BLaER1 treated with 17β-estradiol and CSF1 and Interleukin-3, amounts not matched to agents 10 nM and 100 nM (cell line): ENCODE measurements at regions not wholly inside any gene's neighbourhood (a gene's known extent, or its start where the extent isn't known, plus 50 kb on each side); places are given as distances from the start of the nearest gene placed in this dataset.

Experiments used
- H3K27ac ChIP-seq, 11 experiments: shearing (Covaris generic); formaldehyde crosslinking; 2 replicates each; pipeline ENCODE4 v1.8.1; 2022
- H3K27me3 ChIP-seq, 11 experiments: shearing (Covaris generic); formaldehyde crosslinking; 2 replicates each; pipeline ENCODE4 v1.8.1; 2022
- H3K36me3 ChIP-seq, 11 experiments: shearing (Covaris generic); formaldehyde crosslinking; 2 replicates each; pipeline ENCODE4 v1.8.1; 2022
- H3K4me1 ChIP-seq, 10 experiments: shearing (Covaris generic); formaldehyde crosslinking; 2 replicates each; pipeline ENCODE4 v1.8.1; 2022
- H3K4me2 ChIP-seq, 11 experiments: shearing (Covaris generic); formaldehyde crosslinking; 2 replicates each; pipeline ENCODE4 v1.8.1; 2022
- H3K4me3 ChIP-seq, 10 experiments: shearing (Covaris generic); formaldehyde crosslinking; 2 replicates each; pipeline ENCODE4 v1.8.1; 2022
- H3K9ac ChIP-seq, 11 experiments: shearing (Covaris generic); formaldehyde crosslinking; 2 replicates each; pipeline ENCODE4 v1.8.1; 2022
- H3K9me3 ChIP-seq, 11 experiments: shearing (Covaris generic); formaldehyde crosslinking; replicated peaks in 1 of 11; 2 replicates each; pipeline ENCODE4 v1.8.1; 2022
- H4K20me1 ChIP-seq, 11 experiments: shearing (Covaris generic); formaldehyde crosslinking; 2 replicates each; pipeline ENCODE4 v1.8.1; 2022
- Cebpa-rat ChIP-seq, 11 experiments: shearing (Covaris generic); IDR thresholded peaks; 2 replicates each; pipeline ENCODE4 v1.8.1; 2022

DNA sequence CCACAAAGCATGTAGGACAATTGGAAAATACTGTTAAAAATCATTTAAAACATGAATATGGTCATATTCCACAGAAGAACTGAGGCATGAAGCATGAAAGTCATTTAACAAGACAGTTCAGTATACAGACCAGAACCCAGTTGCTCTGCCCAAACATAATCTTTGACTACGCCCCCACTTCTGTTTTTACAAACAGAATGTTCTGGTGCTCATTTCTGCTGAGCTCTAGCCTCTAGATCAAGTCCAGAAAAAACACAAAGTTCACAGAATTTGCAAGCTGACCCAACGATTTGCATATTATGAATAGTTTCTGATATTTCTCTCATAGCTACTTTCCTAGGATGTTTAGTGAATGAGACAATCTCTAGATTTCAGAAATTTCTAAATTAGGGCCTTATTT, 424.9 kb downstream of the PID1 start:
- Histone ChIP-seq H3K4me3 (no peak overlapping the region), H3K4me1 (peaks cover 3 to 17% (median 4%) of the 10 kb centered on the region in 10 experiments; a peak in 18 of 20 replicates), H3K36me3 (no peaks in the 10 kb centered on the region), H3K27ac (no peak overlapping the region), H3K9ac (no peak overlapping the region), H3K9me3 (no peaks in the 10 kb centered on the region), H3K27me3 (no peaks in the 10 kb centered on the region), H4K20me1 (no peaks in the 10 kb centered on the region), H3K4me2 (0 out of 22 replicates have a peak overlapping the region, but pooled peaks of 1 of the 11 experiments have one; percentile 10)
- no peak for TF ChIP-seq Cebpa-rat (IDR thresholded peaks at IDR 0.05)

DNA sequence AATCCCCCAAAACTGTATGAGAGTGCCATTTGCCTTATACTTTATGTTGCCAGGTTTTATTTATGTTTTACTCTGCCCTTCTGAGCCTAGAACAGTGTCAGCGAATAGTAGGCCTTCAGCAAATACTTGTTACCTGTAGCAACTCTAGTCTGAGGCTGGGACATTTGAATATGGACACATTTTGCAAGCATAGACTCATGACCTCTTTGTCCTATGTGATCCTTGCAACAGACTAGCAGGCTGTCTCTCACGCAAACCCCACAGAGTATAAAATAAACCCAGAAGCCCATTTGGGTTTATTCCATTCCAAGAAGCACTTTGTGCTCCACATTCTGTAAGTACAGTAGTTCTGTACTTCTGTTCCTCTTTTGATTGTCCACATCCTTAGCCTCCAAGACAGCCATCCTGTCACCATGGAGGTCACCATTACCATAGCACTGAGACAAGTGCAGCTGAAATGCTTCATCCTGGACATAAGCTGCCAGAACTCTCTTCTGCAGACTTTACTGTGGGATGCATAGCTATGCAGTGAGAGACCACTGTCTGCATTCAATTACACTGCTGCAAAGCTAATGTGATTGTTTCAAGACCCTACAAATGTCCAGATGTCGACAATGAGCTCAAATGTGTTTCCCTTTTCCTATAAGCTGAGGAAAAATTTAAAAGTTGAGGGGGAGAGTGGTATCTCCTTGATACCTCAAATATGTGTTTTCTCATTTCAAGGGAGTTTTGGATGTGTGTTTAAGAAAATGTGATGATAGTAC, 425.7 kb downstream of the PID1 start:
- H3K27me3 ChIP-seq, result no peaks in the 10 kb centered on the region
- no peaks in the 10 kb centered on the region for H3K9me3 ChIP-seq
- H4K20me1 ChIP-seq, result no peaks in the 10 kb centered on the region
- H3K36me3 ChIP-seq, result no peaks in the 10 kb centered on the region
- no peak overlapping the region for H3K9ac ChIP-seq
- H3K4me2 ChIP-seq, result no peak overlapping the region
- peaks cover 0 to 11% (median 0%) of the 10 kb centered on the region in 10 experiments; a peak in 3 of 20 replicates for H3K4me1 ChIP-seq
- H3K27ac ChIP-seq, result no peak overlapping the region
- no peak for TF ChIP-seq Cebpa-rat (IDR thresholded peaks at IDR 0.05)
- H3K4me3 ChIP-seq, result no peak overlapping the region

GRCh38 chr2:228841877-228842276, 429.2 kb downstream of the PID1 start:
- H4K20me1 ChIP-seq, result no peaks in the 10 kb centered on the region
- H3K9ac ChIP-seq, result no peak overlapping the region
- no peaks in the 10 kb centered on the region for H3K9me3 ChIP-seq
- peaks cover 0 to 11% (median 0%) of the 10 kb centered on the region in 10 experiments; a peak in 3 of 20 replicates for H3K4me1 ChIP-seq
- no peaks in the 10 kb centered on the region for H3K36me3 ChIP-seq
- TF ChIP-seq Cebpa-rat (IDR thresholded peaks at IDR 0.05), result no peak
- H3K4me2 ChIP-seq, result no peak overlapping the region
- H3K4me3 ChIP-seq, result no peak overlapping the region
- H3K27ac ChIP-seq, result no peak overlapping the region
- no peaks in the 10 kb centered on the region for H3K27me3 ChIP-seq

GRCh38 chr2:228841475-228841874, 429.6 kb downstream of the PID1 start:
- H3K9ac ChIP-seq, result no peak overlapping the region
- no peaks in the 10 kb centered on the region for H3K27me3 ChIP-seq
- peaks cover 0 to 11% (median 0%) of the 10 kb centered on the region in 10 experiments; a peak in 3 of 20 replicates for H3K4me1 ChIP-seq
- H3K9me3 ChIP-seq, result no peaks in the 10 kb centered on the region
- H3K27ac ChIP-seq, result no peak overlapping the region
- H3K36me3 ChIP-seq, result no peaks in the 10 kb centered on the region
- no peaks in the 10 kb centered on the region for H4K20me1 ChIP-seq
- no peak for TF ChIP-seq Cebpa-rat (IDR thresholded peaks at IDR 0.05)
- no peak overlapping the region for H3K4me2 ChIP-seq
- H3K4me3 ChIP-seq, result no peak overlapping the region

DNA sequence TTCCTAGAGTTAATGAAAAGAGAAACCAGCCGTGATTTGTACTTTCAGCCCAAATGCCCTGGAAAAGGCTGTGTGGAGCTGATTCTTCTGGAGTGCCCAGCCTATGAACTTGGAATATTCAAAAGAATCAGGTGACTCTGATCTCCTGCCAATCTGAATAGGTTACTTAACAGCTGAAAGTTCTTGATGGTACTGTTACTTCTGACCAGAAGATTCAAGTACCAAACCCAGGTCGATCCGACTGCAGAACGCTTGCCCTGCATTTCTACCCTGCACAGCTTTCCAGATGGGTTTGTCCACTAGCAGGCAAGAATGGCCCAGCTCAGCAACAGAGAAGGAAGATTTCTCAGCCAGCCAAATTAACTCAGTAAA, 430.4 kb downstream of the PID1 start:
- no peak for TF ChIP-seq Cebpa-rat (IDR thresholded peaks at IDR 0.05)
- Histone ChIP-seq H3K27ac (no peak overlapping the region), H3K9ac (no peak overlapping the region), H3K27me3 (no peaks in the 10 kb centered on the region), H3K4me3 (no peak overlapping the region), H3K4me2 (no peak overlapping the region), H3K9me3 (no peaks in the 10 kb centered on the region), H4K20me1 (no peaks in the 10 kb centered on the region), H3K4me1 (peaks cover 0 to 6% (median 0%) of the 10 kb centered on the region in 10 experiments; a peak in 2 of 20 replicates), H3K36me3 (no peaks in the 10 kb centered on the region)

DNA sequence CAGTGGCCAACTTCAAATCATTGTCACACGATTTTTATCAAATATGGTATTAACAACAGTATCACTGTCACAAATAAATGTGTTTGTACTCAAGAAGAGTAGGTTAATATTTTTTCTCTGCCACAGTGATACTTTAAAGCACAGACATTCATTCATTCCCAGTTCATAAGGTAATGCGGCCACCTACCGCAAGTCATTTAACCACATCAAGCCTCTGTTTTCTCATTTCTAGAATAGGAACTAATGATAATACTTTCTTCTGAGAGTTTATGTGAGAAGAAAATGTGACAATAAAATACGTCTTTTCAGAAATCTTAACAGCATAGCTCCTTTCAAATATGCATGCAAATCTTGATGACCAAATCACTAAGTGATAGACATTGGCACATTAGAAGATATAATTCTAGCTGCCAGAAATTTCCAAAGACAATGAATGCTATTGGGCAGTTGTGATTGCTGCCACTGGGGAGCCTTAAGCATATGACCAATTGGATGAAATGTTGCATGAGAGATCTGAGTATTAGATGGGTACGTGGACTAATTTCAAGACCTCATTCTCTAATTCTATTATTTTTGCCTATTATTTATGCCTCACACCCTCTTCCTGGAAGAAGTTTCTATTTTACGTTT, 430.9 kb downstream of the PID1 start:
- Histone ChIP-seq H3K36me3 (no peaks in the 10 kb centered on the region), H3K27ac (no peak overlapping the region), H3K4me2 (no peak overlapping the region), H3K9ac (no peak overlapping the region), H3K9me3 (no peaks in the 10 kb centered on the region), H3K27me3 (no peaks in the 10 kb centered on the region), H3K4me3 (no peak overlapping the region), H3K4me1 (peaks cover 0 to under 1% (median 0%) of the 10 kb centered on the region in 10 experiments; a peak in 1 of 20 replicates), H4K20me1 (no peaks in the 10 kb centered on the region)
- no peak for TF ChIP-seq Cebpa-rat (IDR thresholded peaks at IDR 0.05)

- no peak for TF ChIP-seq Cebpa-rat (IDR thresholded peaks at IDR 0.05)
- no peaks in the 10 kb centered on the region for H3K36me3 ChIP-seq
- H3K9ac ChIP-seq, result no peak overlapping the region
- H4K20me1 ChIP-seq, result no peaks in the 10 kb centered on the region
- H3K4me2 ChIP-seq, result no peak overlapping the region
- H3K4me1 ChIP-seq, result no peaks in the 10 kb centered on the region
- no peaks in the 10 kb centered on the region for H3K9me3 ChIP-seq
- H3K4me3 ChIP-seq, result no peak overlapping the region
- H3K27ac ChIP-seq, result no peak overlapping the region
- H3K27me3 ChIP-seq, result no peaks in the 10 kb centered on the region
Observed at GRCh38 chr2:228839421-228839876, 431.6 kb downstream of the PID1 start.

- Histone ChIP-seq H3K4me3 (no peak overlapping the region), H3K36me3 (no peaks in the 10 kb centered on the region), H4K20me1 (no peaks in the 10 kb centered on the region), H3K27ac (no peak overlapping the region), H3K4me1 (no peaks in the 10 kb centered on the region), H3K9ac (no peak overlapping the region), H3K27me3 (no peaks in the 10 kb centered on the region), H3K9me3 (no peaks in the 10 kb centered on the region), H3K4me2 (no peak overlapping the region)
- no peak for TF ChIP-seq Cebpa-rat (IDR thresholded peaks at IDR 0.05)
Observed at GRCh38 chr2:228838819-228839218, 432.3 kb downstream of the PID1 start.

- Histone ChIP-seq H3K27me3 (no peaks in the 10 kb centered on the region), H3K4me2 (no peak overlapping the region), H3K4me3 (no peak overlapping the region), H3K36me3 (no peaks in the 10 kb centered on the region), H3K27ac (no peak overlapping the region), H3K9me3 (peaks cover 0 to 18% (median 5%) of the 10 kb centered on the region in 11 experiments; a peak in 7 of 22 replicates), H4K20me1 (no peaks in the 10 kb centered on the region), H3K4me1 (no peaks in the 10 kb centered on the region), H3K9ac (no peak overlapping the region)
- no peak for TF ChIP-seq Cebpa-rat (IDR thresholded peaks at IDR 0.05)
Observed at GRCh38 chr2:228828397-228828796, 442.7 kb downstream of the PID1 start.
